Esophagus muscularis mucosa (tissue), 4 donors: ENCODE measurements at regions not wholly inside any gene's neighbourhood (a gene's known extent, or its start where the extent isn't known, plus 50 kb on each side); places are given as distances from the start of the nearest gene placed in this dataset.

Source experiments
- DNase-seq: peaks from one replicate; pipeline ENCODE4 v3.0.0-alpha.2; 2017; ENCODE audit errors: extremely low spot score
- H3K27ac ChIP-seq, 4 donors: fragments of 200-600 bp; sonication (generic); replicated peaks in 1 of 4; 1 replicate in 3 of 4; 2 replicates in 1 of 4; pipeline ENCODE4 v1.5.1; 2016 to 2019; ENCODE audit warnings: mild to moderate bottlenecking in 1 of 4
- H3K27me3 ChIP-seq, 4 donors: fragments of 200-600 bp; sonication (generic); one replicate each; pipeline versions ENCODE4 v1.5.1 to v1.6.0; 2016 to 2019
- H3K36me3 ChIP-seq, 4 donors: fragments of 200-600 bp; sonication (generic); one replicate each; pipeline ENCODE4 v1.5.1; 2016 to 2019
- H3K4me1 ChIP-seq, 4 donors: fragments of 200-600 bp; sonication (generic); one replicate each; pipeline ENCODE4 v1.5.1; 2016 to 2019
- H3K4me3 ChIP-seq, 4 donors: fragments of 200-600 bp; sonication (generic); 1 replicate in 2 of 4; 2 replicates in 2 of 4; pipeline ENCODE4 v1.5.1; 2016 to 2019; ENCODE audit warnings: mild to moderate bottlenecking in 4 of 4, moderate library complexity in 1 of 4
- H3K9me3 ChIP-seq, 4 donors: fragments of 200-600 bp; sonication (generic); 1 replicate in 3 of 4; 2 replicates in 1 of 4; pipeline ENCODE4 v1.5.1; 2016 to 2019
- CTCF ChIP-seq, 3 experiments: fragments of 200-600 bp in 2 of 3; fragments of 450-650 bp in 1 of 3; sonication (generic) in 2 of 3; IDR thresholded peaks; one replicate each; pipeline ENCODE4 v1.5.1; 2017 to 2019; ENCODE audit warnings: antibody characterized with exemption in 3 of 3, mild to moderate bottlenecking in 2 of 3, moderate library complexity in 1 of 3
- EP300 ChIP-seq: sonication (generic); formaldehyde crosslinking; IDR thresholded peaks from one replicate; pipeline ENCODE4 v1.6.1; 2017; ENCODE audit warnings: antibody characterized with exemption
- POLR2A ChIP-seq: fragments of 450-650 bp; IDR thresholded peaks from one replicate; pipeline ENCODE4 v1.6.1; 2017; ENCODE audit warnings: antibody characterized with exemption, moderate library complexity, mild to moderate bottlenecking, low read depth
- POLR2AphosphoS5 ChIP-seq, 2 donors: sonication (generic); formaldehyde crosslinking; IDR thresholded peaks; one replicate each; pipeline ENCODE4 v1.6.1; 2017; ENCODE audit warnings: antibody characterized with exemption in 2 of 2
- WGBS: methylation state at CpG from one replicate; pipeline ENCODE4 v1.1.5; 2018; 5-methylcytosine and 5-hydroxymethylcytosine counted together
- intact Hi-C: fragments of 100-400 bp; cut with DNase I; formaldehyde crosslinking; loops from one replicate; pipeline ENCODE4 v1.15.1; 2023

- DNase-seq: no peak
- intact Hi-C loops: no loop called here
- H3K27me3 ChIP-seq: no peaks in the 10 kb centered on the region
- peaks cover 9 to 11% (median 10%) of the 10 kb centered on the region in 4 donors for H3K4me1 ChIP-seq
- no peaks in the 10 kb centered on the region for H3K36me3 ChIP-seq
- H3K9me3 ChIP-seq: no peaks in the 10 kb centered on the region
- WGBS: 94% methylated on average over 5 of the region's 5 CpGs
- H3K27ac ChIP-seq: no peak overlapping the region
- no peak overlapping the region for H3K4me3 ChIP-seq
- TF ChIP-seq EP300: no peak
- TF ChIP-seq CTCF (IDR thresholded peaks at IDR 0.05): no peak
- no peak for TF ChIP-seq POLR2AphosphoS5 (IDR thresholded peaks at IDR 0.05)
- no peak for TF ChIP-seq POLR2A
These were observed 89.3 kb upstream of the ARMC2 start for GRCh38 chr6:108758884-108759283.

GRCh38 chr6:108760126-108761050 is 87.8 kb upstream of the ARMC2 start:
- WGBS: 93% methylated on average over 9 of the region's 9 CpGs
- Histone ChIP-seq H3K27ac (no peak overlapping the region), H3K27me3 (no peaks in the 10 kb centered on the region), H3K4me3 (no peak overlapping the region), H3K36me3 (no peaks in the 10 kb centered on the region), H3K9me3 (no peaks in the 10 kb centered on the region), H3K4me1 (peaks cover 6 to 14% (median 9%) of the 10 kb centered on the region in 4 donors)
- intact Hi-C loops: no loop called here
- DNase-seq: no peak
- TF ChIP-seq EP300: no peak
- no peak for TF ChIP-seq POLR2AphosphoS5 (IDR thresholded peaks at IDR 0.05)
- TF ChIP-seq CTCF (IDR thresholded peaks at IDR 0.05): no peak
- no peak for TF ChIP-seq POLR2A

- TF ChIP-seq CTCF (IDR thresholded peaks at IDR 0.05) (no peak), EP300 (no peak), POLR2AphosphoS5 (IDR thresholded peaks at IDR 0.05) (no peak), POLR2A (no peak)
- Histone ChIP-seq H3K4me3 (no peak overlapping the region), H3K9me3 (no peaks in the 10 kb centered on the region), H3K27me3 (no peaks in the 10 kb centered on the region), H3K27ac (no peak overlapping the region), H3K36me3 (no peaks in the 10 kb centered on the region), H3K4me1 (peaks cover 0 to 6% (median 0%) of the 10 kb centered on the region in 4 donors)
- intact Hi-C loops: no loop called here
- 80% methylated on average over 1 of the region's 1 CpG for WGBS
- no peak for DNase-seq
These were observed 85.8 kb upstream of the ARMC2 start for GRCh38 chr6:108762394-108762793.

GRCh38 chr6:108763931-108764579 is 84.2 kb upstream of the ARMC2 start:
- no peaks in the 10 kb centered on the region for H3K36me3 ChIP-seq
- WGBS: 93% methylated on average over 10 of the region's 10 CpGs
- intact Hi-C loops: no loop called here

More at GRCh38 chr6:108763931-108764579, 84.2 kb upstream of the ARMC2 start:
- DNase-seq: no peak
- Histone ChIP-seq H3K27ac (no peak overlapping the region), H3K9me3 (no peaks in the 10 kb centered on the region), H3K4me1 (peaks cover 0 to 6% (median 0%) of the 10 kb centered on the region in 4 donors), H3K27me3 (no peaks in the 10 kb centered on the region), H3K4me3 (no peak overlapping the region)
- TF ChIP-seq CTCF (IDR thresholded peaks at IDR 0.05): no peak
- no peak for TF ChIP-seq POLR2AphosphoS5 (IDR thresholded peaks at IDR 0.05)
- no peak for TF ChIP-seq EP300
- TF ChIP-seq POLR2A: no peak
